ENCODE measurements at regions not wholly inside any gene's neighbourhood (a gene's known extent, or its start where the extent isn't known, plus 50 kb on each side); places are given as distances from the start of the nearest gene placed in this dataset.

DNA sequence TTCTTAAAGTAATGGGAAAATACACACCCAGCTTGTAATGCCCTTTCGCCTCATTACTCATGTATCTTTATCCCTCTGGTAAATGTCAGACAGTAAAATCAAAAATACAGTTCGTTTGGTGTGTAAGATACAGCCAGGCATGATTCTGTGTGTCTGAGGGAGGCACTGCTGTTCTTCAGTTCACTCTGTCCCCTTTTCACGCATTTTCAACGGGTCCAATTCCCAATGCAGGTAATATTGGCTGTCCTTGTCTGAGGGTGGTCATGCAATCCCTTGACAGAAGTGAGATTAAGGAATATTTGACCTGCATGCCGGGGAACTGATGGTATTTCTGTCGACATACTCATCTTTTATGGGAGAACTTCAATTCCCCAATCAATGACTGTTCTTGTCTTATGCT is 587.2 kb upstream of the NXPH2 start:
- TF ChIP-seq, protein P1, sequence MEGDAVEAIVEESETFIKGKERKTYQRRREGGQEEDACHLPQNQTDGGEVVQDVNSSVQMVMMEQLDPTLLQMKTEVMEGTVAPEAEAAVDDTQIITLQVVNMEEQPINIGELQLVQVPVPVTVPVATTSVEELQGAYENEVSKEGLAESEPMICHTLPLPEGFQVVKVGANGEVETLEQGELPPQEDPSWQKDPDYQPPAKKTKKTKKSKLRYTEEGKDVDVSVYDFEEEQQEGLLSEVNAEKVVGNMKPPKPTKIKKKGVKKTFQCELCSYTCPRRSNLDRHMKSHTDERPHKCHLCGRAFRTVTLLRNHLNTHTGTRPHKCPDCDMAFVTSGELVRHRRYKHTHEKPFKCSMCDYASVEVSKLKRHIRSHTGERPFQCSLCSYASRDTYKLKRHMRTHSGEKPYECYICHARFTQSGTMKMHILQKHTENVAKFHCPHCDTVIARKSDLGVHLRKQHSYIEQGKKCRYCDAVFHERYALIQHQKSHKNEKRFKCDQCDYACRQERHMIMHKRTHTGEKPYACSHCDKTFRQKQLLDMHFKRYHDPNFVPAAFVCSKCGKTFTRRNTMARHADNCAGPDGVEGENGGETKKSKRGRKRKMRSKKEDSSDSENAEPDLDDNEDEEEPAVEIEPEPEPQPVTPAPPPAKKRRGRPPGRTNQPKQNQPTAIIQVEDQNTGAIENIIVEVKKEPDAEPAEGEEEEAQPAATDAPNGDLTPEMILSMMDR (IDR thresholded peaks at IDR 0.05), result no peak

- TF ChIP-seq, protein P1 (IDR thresholded peaks at IDR 0.05), result no peak
Measured at GRCh38 chr2:139366681-139367080, 586.5 kb upstream of the NXPH2 start.

DNA sequence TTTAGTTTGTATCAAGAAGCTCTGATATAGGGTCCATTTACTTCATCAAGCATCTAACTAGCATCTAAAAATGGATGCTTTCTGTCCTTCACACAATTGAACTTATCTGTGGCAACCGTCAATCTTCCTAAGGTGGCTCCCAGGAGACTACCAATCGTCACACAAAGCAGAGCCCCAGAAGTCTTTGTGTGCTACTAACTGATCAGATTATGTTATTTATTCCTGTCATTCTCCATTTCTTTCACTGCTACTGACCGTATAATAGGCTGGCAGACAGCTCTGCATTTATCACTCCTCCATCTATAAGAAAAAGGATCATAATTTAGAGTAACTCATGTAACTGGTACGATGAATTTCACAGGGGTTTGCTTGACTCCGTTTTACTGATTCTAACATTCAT is 585.0 kb upstream of the NXPH2 start:
- TF ChIP-seq, protein P1 (IDR thresholded peaks at IDR 0.05), result no peak

GRCh38 chr2:139360654-139361053 is 580.5 kb upstream of the NXPH2 start:
- TF ChIP-seq, protein P1 (IDR thresholded peaks at IDR 0.05), result no peak

GRCh38 chr2:139359818-139360217 is 579.6 kb upstream of the NXPH2 start:
- TF ChIP-seq, protein P1 (IDR thresholded peaks at IDR 0.05), result no peak

- TF ChIP-seq, protein P1 (IDR thresholded peaks at IDR 0.05), result no peak
Measured at GRCh38 chr2:139357972-139358371, 577.8 kb upstream of the NXPH2 start.

- TF ChIP-seq, protein P1 (IDR thresholded peaks at IDR 0.05), result no peak
Measured at GRCh38 chr2:139354518-139354917, 574.3 kb upstream of the NXPH2 start.

GRCh38 chr2:139353874-139354273 is 573.7 kb upstream of the NXPH2 start:
- TF ChIP-seq, protein P1 (IDR thresholded peaks at IDR 0.05), result no peak
